Endothelial cell of umbilical vein (primary cell): ENCODE measurements at regions not wholly inside any gene's neighbourhood (a gene's known extent, or its start where the extent isn't known, plus 50 kb on each side); places are given as distances from the start of the nearest gene placed in this dataset.

Experiments
- BruUV-seq: library from RNA; stranded (reverse); fragments of 400-500 nt; replicated peaks from 2 replicates; lab custom pipeline; 2021; lab: Mats Ljungman, UMichigan
- CTCF ChIA-PET: fragments of 300-600, 350-600 bp; sonication (Branson Sonifier 250); formaldehyde crosslinking; loops from one replicate; lab custom pipeline; 2021; ENCODE audit warnings: antibody characterized with exemption, inconsistent platforms; lab: Charles Lee
- POLR2A ChIA-PET: fragments of 300-600, 350-600 bp; sonication (Branson Sonifier 250); formaldehyde crosslinking; loops from one replicate; lab custom pipeline; 2021; ENCODE audit warnings: antibody characterized with exemption, inconsistent platforms; lab: Charles Lee
- DNase-seq: peaks from one replicate; pipeline ENCODE4 v3.0.0-alpha.2; 2011; ENCODE audit warnings: low read depth, low spot score
- FAIRE-seq: peaks from 2 replicates; lab custom pipeline; 2011; peaks lifted over from hg19 to GRCh38; lab: Jason Lieb, UNC
- H2AFZ ChIP-seq: 2 replicates; pipeline ENCODE4 v1.6.0; 2012; ENCODE audit warnings: low read depth, low read length, control low read depth, inconsistent platforms
- H3K27ac ChIP-seq: 2 replicates; pipeline ENCODE4 v1.5.1; 2011; ENCODE audit warnings: low read depth, mild to moderate bottlenecking, control low read depth, low read length, moderate library complexity; ENCODE audit not compliant: insufficient read depth
- H3K27me3 ChIP-seq, 2 experiments: 2 replicates each; pipeline versions ENCODE4 v1.6.0 to v1.6.1; 2011; ENCODE audit warnings: low read length in 2 of 2, mixed read lengths in 1 of 2; ENCODE audit not compliant: control insufficient read depth in 2 of 2, insufficient read depth in 2 of 2
- H3K36me3 ChIP-seq, 2 experiments: 2 replicates in 1 of 2; 3 replicates in 1 of 2; pipeline ENCODE4 v1.5.1; 2011; ENCODE audit warnings: low read length in 2 of 2, mild to moderate bottlenecking in 1 of 2, moderate library complexity in 1 of 2; ENCODE audit not compliant: control insufficient read depth in 2 of 2, insufficient read depth in 2 of 2; ENCODE audit errors: extremely low read depth in 1 of 2
- H3K4me1 ChIP-seq: 3 replicates; pipeline ENCODE4 v1.5.1; 2011; ENCODE audit warnings: mild to moderate bottlenecking, low read length; ENCODE audit not compliant: control insufficient read depth, insufficient read depth; ENCODE audit errors: extremely low read depth
- H3K4me2 ChIP-seq: 2 replicates; pipeline ENCODE4 v1.6.1; 2011; ENCODE audit warnings: low read length, control low read depth, mixed read lengths; ENCODE audit not compliant: insufficient read depth
- H3K4me3 ChIP-seq, 3 experiments: fragments of 200-600 bp in 1 of 3; sonication (generic), shearing (Covaris generic) in 1 of 3; replicated peaks in 1 of 3; 2 replicates each; pipeline ENCODE4 v1.5.1; 2011 to 2016; ENCODE audit warnings: control low read depth in 3 of 3, low read length in 3 of 3, mild to moderate bottlenecking in 2 of 3, inconsistent platforms in 1 of 3, low read depth in 1 of 3, moderate library complexity in 1 of 3; ENCODE audit not compliant: insufficient read depth in 1 of 3
- H3K79me2 ChIP-seq: 2 replicates; pipeline ENCODE4 v1.6.0; 2012; ENCODE audit warnings: low read length, inconsistent platforms; ENCODE audit not compliant: control insufficient read depth, insufficient read depth
- H3K9ac ChIP-seq: replicated peaks from 2 replicates; pipeline ENCODE3; 2011; ENCODE audit warnings: low read length, control low read depth; ENCODE audit not compliant: insufficient read depth; ENCODE audit errors: extremely low read depth
- H3K9me1 ChIP-seq: replicated peaks from 3 replicates; pipeline ENCODE4 v1.6.0; 2011; ENCODE audit warnings: mild to moderate bottlenecking, low read length; ENCODE audit not compliant: control insufficient read depth, insufficient read depth; ENCODE audit errors: extremely low read depth
- H3K9me3 ChIP-seq: replicated peaks from 2 replicates; pipeline ENCODE4 v1.5.1; 2012; ENCODE audit warnings: low read length, inconsistent platforms; ENCODE audit not compliant: control insufficient read depth, insufficient read depth
- H4K20me1 ChIP-seq: replicated peaks from 2 replicates; pipeline ENCODE3; 2011; ENCODE audit warnings: mild to moderate bottlenecking, low read length; ENCODE audit not compliant: control insufficient read depth, insufficient read depth; ENCODE audit errors: extremely low read depth
- EZH2 ChIP-seq: IDR thresholded peaks from 2 replicates; pipeline ENCODE4 v1.6.1; 2012; ENCODE audit warnings: borderline replicate concordance, low read depth, mild to moderate bottlenecking, moderate library complexity, low read length, inconsistent platforms; ENCODE audit not compliant: severe bottlenecking
- FOS ChIP-seq: IDR thresholded peaks from 2 replicates; pipeline ENCODE4 v1.6.1; 2011; ENCODE audit warnings: mild to moderate bottlenecking, low read length, moderate library complexity, borderline replicate concordance; ENCODE audit not compliant: insufficient read depth
- GATA2 ChIP-seq: IDR thresholded peaks from 2 replicates; pipeline ENCODE4 v1.7.0; 2011; ENCODE audit warnings: low read depth, mild to moderate bottlenecking, moderate library complexity, mixed read lengths, low read length; ENCODE audit not compliant: insufficient read length, insufficient read depth
- JUN ChIP-seq: IDR thresholded peaks from 2 replicates; pipeline ENCODE4 v1.6.1; 2011; ENCODE audit warnings: borderline replicate concordance, low read depth; ENCODE audit not compliant: insufficient read length, insufficient read depth
- POLR2A ChIP-seq: IDR thresholded peaks from 2 replicates; pipeline ENCODE4 v1.6.1; 2012; ENCODE audit warnings: low read depth, mild to moderate bottlenecking, control low read depth, low read length
- dilution Hi-C: fragments of 300-500 bp; cut with MboI; formaldehyde crosslinking; loops from one replicate; pipeline ENCODE4 v1.15.0; 2019; ENCODE audit warnings: low sequenced_read_pairs; ENCODE audit not compliant: extremely low pct_ligation_motif_present
- intact Hi-C: fragments of 100-400 bp; cut with micrococcal nuclease; formaldehyde crosslinking; loops from one replicate; pipeline ENCODE4 v1.10.0; 2022
- TF ChIP-seq, protein P1 (sequence below): IDR thresholded peaks from 2 replicates; pipeline ENCODE4 v1.6.1; 2011; ENCODE audit not compliant: insufficient read depth, insufficient read length
- TF ChIP-seq, protein P2 (sequence below), 2 donors: IDR thresholded peaks; 1 replicate in 1 of 2; 2 replicates in 1 of 2; pipeline ENCODE4 v1.5.1; 2011; ENCODE audit warnings: low read length in 2 of 2, mild to moderate bottlenecking in 2 of 2, moderate library complexity in 2 of 2, control low read depth in 1 of 2, inconsistent platforms in 1 of 2, low read depth in 1 of 2; ENCODE audit not compliant: insufficient read depth in 1 of 2; ENCODE audit errors: extremely low read depth in 1 of 2

DNA sequence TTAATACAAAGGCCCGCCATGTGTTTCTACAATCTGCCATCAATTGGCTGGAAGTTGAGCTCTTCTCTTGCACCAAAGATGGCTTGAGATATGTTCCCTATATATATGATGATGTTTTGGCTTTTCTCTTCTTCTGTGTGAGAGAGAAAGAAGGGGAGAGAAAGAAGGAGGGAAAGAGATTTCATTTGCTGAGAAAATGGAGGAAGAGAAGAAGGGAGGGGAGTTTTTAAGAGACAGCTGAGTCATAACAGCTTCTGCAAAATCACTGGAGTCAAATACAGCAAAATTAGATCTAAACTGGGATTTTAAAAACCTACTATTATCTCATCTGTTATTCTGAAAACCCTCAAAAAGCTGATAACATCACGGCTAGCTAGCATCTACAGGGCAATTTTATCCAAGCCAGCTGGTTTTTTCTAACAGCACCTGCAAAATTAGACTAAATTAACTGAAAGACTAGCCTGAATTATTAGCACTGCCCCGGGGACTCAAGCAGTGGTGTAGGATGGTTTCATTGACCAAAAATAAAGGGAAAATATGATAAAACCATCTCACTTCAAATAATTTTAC, 647.6 kb upstream of the ACTRT1 start:
- Histone ChIP-seq H3K36me3 (no peaks in the 10 kb centered on the region), H3K27me3 (no peaks in the 10 kb centered on the region), H2AFZ (no peak overlapping the region), H3K9ac (no peak overlapping the region), H3K4me3 (no peak overlapping the region), H3K9me1 (no peaks in the 10 kb centered on the region), H4K20me1 (no peaks in the 10 kb centered on the region), H3K4me2 (no peak overlapping the region), H3K27ac (no peak overlapping the region), H3K79me2 (no peaks in the 10 kb centered on the region), H3K9me3 (no peaks in the 10 kb centered on the region), H3K4me1 (no peaks in the 10 kb centered on the region)
- dilution Hi-C loops: no loop called here
- TF ChIP-seq JUN (no peak), EZH2 (no peak), GATA2 (no peak), FOS (no peak), POLR2A (no peak)
- TF ChIP-seq, protein P1, sequence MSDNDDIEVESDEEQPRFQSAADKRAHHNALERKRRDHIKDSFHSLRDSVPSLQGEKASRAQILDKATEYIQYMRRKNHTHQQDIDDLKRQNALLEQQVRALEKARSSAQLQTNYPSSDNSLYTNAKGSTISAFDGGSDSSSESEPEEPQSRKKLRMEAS: no peak
- TF ChIP-seq, protein P2, sequence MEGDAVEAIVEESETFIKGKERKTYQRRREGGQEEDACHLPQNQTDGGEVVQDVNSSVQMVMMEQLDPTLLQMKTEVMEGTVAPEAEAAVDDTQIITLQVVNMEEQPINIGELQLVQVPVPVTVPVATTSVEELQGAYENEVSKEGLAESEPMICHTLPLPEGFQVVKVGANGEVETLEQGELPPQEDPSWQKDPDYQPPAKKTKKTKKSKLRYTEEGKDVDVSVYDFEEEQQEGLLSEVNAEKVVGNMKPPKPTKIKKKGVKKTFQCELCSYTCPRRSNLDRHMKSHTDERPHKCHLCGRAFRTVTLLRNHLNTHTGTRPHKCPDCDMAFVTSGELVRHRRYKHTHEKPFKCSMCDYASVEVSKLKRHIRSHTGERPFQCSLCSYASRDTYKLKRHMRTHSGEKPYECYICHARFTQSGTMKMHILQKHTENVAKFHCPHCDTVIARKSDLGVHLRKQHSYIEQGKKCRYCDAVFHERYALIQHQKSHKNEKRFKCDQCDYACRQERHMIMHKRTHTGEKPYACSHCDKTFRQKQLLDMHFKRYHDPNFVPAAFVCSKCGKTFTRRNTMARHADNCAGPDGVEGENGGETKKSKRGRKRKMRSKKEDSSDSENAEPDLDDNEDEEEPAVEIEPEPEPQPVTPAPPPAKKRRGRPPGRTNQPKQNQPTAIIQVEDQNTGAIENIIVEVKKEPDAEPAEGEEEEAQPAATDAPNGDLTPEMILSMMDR (IDR thresholded peaks at IDR 0.05; ENCODE audit: extremely low read depth in 1 of 2, insufficient read depth in 1 of 2, low read depth in 1 of 2, low read length in 2 of 2): no peak
- no peak for DNase-seq
- CTCF ChIA-PET: no interaction called here
- no TSS peak for BruUV-seq
- POLR2A ChIA-PET: no interaction called here
- intact Hi-C loops: no loop called here
- no peak for FAIRE-seq
